GM23338 (cell line): ENCODE measurements at regions not wholly inside any gene's neighbourhood (a gene's known extent, or its start where the extent isn't known, plus 50 kb on each side); places are given as distances from the start of the nearest gene placed in this dataset.

ENCODE experiments used
- ATAC-seq: fragments of 200-7000 bp; cut with Tn5 transposase; 3 replicates; pipeline ENCODE4 v1.9.1; 2020
- DNase-seq: peaks from one replicate; pipeline ENCODE4 v3.0.0-alpha.2; 2015; ENCODE audit warnings: low spot score
- H2AFZ ChIP-seq: fragments of 200-600 bp; sonication (generic); 2 replicates; pipeline ENCODE4 v1.8.0; 2016; ENCODE audit warnings: antibody characterized with exemption, mild to moderate bottlenecking, moderate library complexity
- H3F3A ChIP-seq: fragments of 200-600 bp; sonication (generic); replicated peaks from 2 replicates; pipeline ENCODE4 v1.8.0; 2017; ENCODE audit warnings: antibody characterized with exemption, mixed run types, low read depth
- H3K27ac ChIP-seq: fragments of 200-600 bp; sonication (generic); 2 replicates; pipeline ENCODE4 v1.6.1; 2016; ENCODE audit warnings: low read depth
- H3K27me3 ChIP-seq: fragments of 200-600 bp; sonication (generic); 2 replicates; pipeline ENCODE4 v1.8.0; 2016; ENCODE audit warnings: mild to moderate bottlenecking, mixed run types, moderate library complexity; ENCODE audit not compliant: insufficient read depth
- H3K36me3 ChIP-seq: fragments of 200-600 bp; sonication (generic); 2 replicates; pipeline ENCODE4 v1.8.0; 2016; ENCODE audit warnings: mild to moderate bottlenecking; ENCODE audit not compliant: insufficient read depth
- H3K4me1 ChIP-seq: fragments of 200-600 bp; sonication (generic); 2 replicates; pipeline ENCODE4 v1.8.0; 2016; ENCODE audit warnings: mild to moderate bottlenecking, moderate library complexity; ENCODE audit not compliant: insufficient read depth
- H3K4me2 ChIP-seq: fragments of 200-600 bp; sonication (generic); 2 replicates; pipeline ENCODE4 v1.7.1; 2017; ENCODE audit warnings: mixed run types
- H3K4me3 ChIP-seq: fragments of 200-600 bp; sonication (generic); 2 replicates; pipeline ENCODE4 v1.6.1; 2016; ENCODE audit warnings: mixed run types
- H3K79me2 ChIP-seq: fragments of 200-600 bp; sonication (generic); replicated peaks from 2 replicates; pipeline ENCODE4 v1.8.0; 2017; ENCODE audit warnings: mild to moderate bottlenecking; ENCODE audit not compliant: insufficient read depth
- H3K9me2 ChIP-seq: fragments of 200-600 bp; sonication (generic); 2 replicates; pipeline ENCODE4 v1.8.0; 2017; ENCODE audit not compliant: insufficient read depth
- H4K20me1 ChIP-seq: fragments of 200-600 bp; sonication (generic); replicated peaks from 2 replicates; pipeline ENCODE4 v1.8.0; 2017; ENCODE audit warnings: mild to moderate bottlenecking; ENCODE audit not compliant: insufficient read depth
- H3K27ac Mint-ChIP-seq: 2 replicates; pipeline ENCODE4 v1.8.0; 2020; ENCODE audit warnings: inconsistent platforms, mild to moderate bottlenecking, moderate library complexity, mixed read lengths
- H3K27me3 Mint-ChIP-seq: 3 replicates; pipeline ENCODE4 v1.8.0; 2022; ENCODE audit warnings: low read depth, mild to moderate bottlenecking, moderate library complexity, mixed read lengths, inconsistent platforms; ENCODE audit not compliant: insufficient read depth, poor library complexity
- H3K36me3 Mint-ChIP-seq: 3 replicates; pipeline ENCODE4 v1.8.0; 2021; ENCODE audit warnings: low read depth, mild to moderate bottlenecking, inconsistent platforms, moderate library complexity, mixed read lengths
- H3K4me1 Mint-ChIP-seq: 3 replicates; pipeline ENCODE4 v1.8.0; 2020; ENCODE audit warnings: mild to moderate bottlenecking, inconsistent platforms, mixed read lengths
- H3K4me3 Mint-ChIP-seq: 3 replicates; pipeline ENCODE4 v1.8.0; 2021; ENCODE audit warnings: moderate library complexity, mild to moderate bottlenecking, inconsistent platforms, mixed read lengths
- H3K9me3 Mint-ChIP-seq: 3 replicates; pipeline ENCODE4 v1.8.0; 2020; ENCODE audit warnings: moderate library complexity, mild to moderate bottlenecking, inconsistent platforms, mixed read lengths
- CREB1 ChIP-seq: fragments of 250-450 bp; sonication (Bioruptor Pico); IDR thresholded peaks from 2 replicates; pipeline ENCODE4 v1.5.0; 2020; ENCODE audit warnings: low read depth, mild to moderate bottlenecking, moderate library complexity
- EZH2 ChIP-seq: fragments of 200-600 bp; sonication (generic); IDR thresholded peaks from one replicate; pipeline ENCODE4 v1.8.0; 2017; ENCODE audit warnings: antibody characterized with exemption, mild to moderate bottlenecking, low read depth; ENCODE audit not compliant: unreplicated experiment
- JUNB ChIP-seq: IDR thresholded peaks from one replicate; pipeline ENCODE4 v1.6.1; 2016; ENCODE audit warnings: antibody characterized with exemption; ENCODE audit not compliant: unreplicated experiment
- NANOG ChIP-seq: IDR thresholded peaks from 2 replicates; pipeline ENCODE4 v1.6.1; 2016; ENCODE audit warnings: antibody characterized with exemption, borderline replicate concordance
- ZNF114 ChIP-seq: fragments of 250-450 bp; sonication (Bioruptor Pico); IDR thresholded peaks from 2 replicates; pipeline ENCODE4 v1.5.0; 2020; ENCODE audit warnings: mild to moderate bottlenecking, moderate library complexity
- TF ChIP-seq, protein P1 (sequence below), 2 experiments: fragments of 200-600 bp in 1 of 2; sonication (generic) in 1 of 2; conservative IDR thresholded peaks; 2 replicates each; pipeline versions ENCODE4 v1.5.1 to v1.6.1; 2016 to 2017; ENCODE audit warnings: antibody characterized with exemption in 2 of 2, low read depth in 2 of 2, mild to moderate bottlenecking in 2 of 2, moderate library complexity in 1 of 2
- TF ChIP-seq, protein P2 (sequence below): IDR thresholded peaks from 2 replicates; pipeline ENCODE4 v1.6.1; 2016; ENCODE audit warnings: antibody characterized with exemption
- TF ChIP-seq, protein P3 (sequence below): fragments of 250-450 bp; sonication (Bioruptor Pico); IDR thresholded peaks from 2 replicates; pipeline ENCODE4 v1.5.0; 2020; ENCODE audit warnings: mild to moderate bottlenecking, moderate library complexity

GRCh38 chr11:10926801-10927211, 69.0 kb upstream of the ZBED5 start:
- no peaks in the 10 kb centered on the region for H3K79me2 ChIP-seq
- no peak overlapping the region for H3K27ac ChIP-seq
- H3K4me2 ChIP-seq: no peak overlapping the region
- no peak for DNase-seq
- no peaks in the 10 kb centered on the region for H3F3A ChIP-seq
- no peak overlapping the region for H2AFZ ChIP-seq
- no peaks in the 10 kb centered on the region for H3K36me3 ChIP-seq
- peaks cover 13% of the 10 kb centered on the region; the same call in 2 of the 3 replicates for H3K4me1 Mint-ChIP-seq
- no peaks in the 10 kb centered on the region for H3K9me2 ChIP-seq
- no peak overlapping the region for H3K27ac Mint-ChIP-seq
- no peaks in the 10 kb centered on the region for H3K36me3 Mint-ChIP-seq
- no peaks in the 10 kb centered on the region for H3K9me3 Mint-ChIP-seq
- H3K4me3 ChIP-seq: no peak overlapping the region
- H4K20me1 ChIP-seq: no peaks in the 10 kb centered on the region
- no peak for ATAC-seq
- peaks cover 23% of the 10 kb centered on the region for H3K27me3 ChIP-seq
- H3K4me3 Mint-ChIP-seq: no peak overlapping the region
- no peaks in the 10 kb centered on the region; the same call in 1 of the 2 replicates for H3K4me1 ChIP-seq
- peaks cover 18% of the 10 kb centered on the region for H3K27me3 Mint-ChIP-seq
- TF ChIP-seq ZNF114 (CRISPR knock-in tag) (no peak), NANOG (no peak), CREB1 (no peak), JUNB (no peak), EZH2 (no peak)
- TF ChIP-seq, protein P1, sequence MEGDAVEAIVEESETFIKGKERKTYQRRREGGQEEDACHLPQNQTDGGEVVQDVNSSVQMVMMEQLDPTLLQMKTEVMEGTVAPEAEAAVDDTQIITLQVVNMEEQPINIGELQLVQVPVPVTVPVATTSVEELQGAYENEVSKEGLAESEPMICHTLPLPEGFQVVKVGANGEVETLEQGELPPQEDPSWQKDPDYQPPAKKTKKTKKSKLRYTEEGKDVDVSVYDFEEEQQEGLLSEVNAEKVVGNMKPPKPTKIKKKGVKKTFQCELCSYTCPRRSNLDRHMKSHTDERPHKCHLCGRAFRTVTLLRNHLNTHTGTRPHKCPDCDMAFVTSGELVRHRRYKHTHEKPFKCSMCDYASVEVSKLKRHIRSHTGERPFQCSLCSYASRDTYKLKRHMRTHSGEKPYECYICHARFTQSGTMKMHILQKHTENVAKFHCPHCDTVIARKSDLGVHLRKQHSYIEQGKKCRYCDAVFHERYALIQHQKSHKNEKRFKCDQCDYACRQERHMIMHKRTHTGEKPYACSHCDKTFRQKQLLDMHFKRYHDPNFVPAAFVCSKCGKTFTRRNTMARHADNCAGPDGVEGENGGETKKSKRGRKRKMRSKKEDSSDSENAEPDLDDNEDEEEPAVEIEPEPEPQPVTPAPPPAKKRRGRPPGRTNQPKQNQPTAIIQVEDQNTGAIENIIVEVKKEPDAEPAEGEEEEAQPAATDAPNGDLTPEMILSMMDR (conservative IDR thresholded peaks at IDR 0.05; ENCODE audit: low read depth in 2 of 2): no peak
- TF ChIP-seq, protein P2, sequence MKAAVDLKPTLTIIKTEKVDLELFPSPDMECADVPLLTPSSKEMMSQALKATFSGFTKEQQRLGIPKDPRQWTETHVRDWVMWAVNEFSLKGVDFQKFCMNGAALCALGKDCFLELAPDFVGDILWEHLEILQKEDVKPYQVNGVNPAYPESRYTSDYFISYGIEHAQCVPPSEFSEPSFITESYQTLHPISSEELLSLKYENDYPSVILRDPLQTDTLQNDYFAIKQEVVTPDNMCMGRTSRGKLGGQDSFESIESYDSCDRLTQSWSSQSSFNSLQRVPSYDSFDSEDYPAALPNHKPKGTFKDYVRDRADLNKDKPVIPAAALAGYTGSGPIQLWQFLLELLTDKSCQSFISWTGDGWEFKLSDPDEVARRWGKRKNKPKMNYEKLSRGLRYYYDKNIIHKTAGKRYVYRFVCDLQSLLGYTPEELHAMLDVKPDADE: no peak
- TF ChIP-seq, protein P3, sequence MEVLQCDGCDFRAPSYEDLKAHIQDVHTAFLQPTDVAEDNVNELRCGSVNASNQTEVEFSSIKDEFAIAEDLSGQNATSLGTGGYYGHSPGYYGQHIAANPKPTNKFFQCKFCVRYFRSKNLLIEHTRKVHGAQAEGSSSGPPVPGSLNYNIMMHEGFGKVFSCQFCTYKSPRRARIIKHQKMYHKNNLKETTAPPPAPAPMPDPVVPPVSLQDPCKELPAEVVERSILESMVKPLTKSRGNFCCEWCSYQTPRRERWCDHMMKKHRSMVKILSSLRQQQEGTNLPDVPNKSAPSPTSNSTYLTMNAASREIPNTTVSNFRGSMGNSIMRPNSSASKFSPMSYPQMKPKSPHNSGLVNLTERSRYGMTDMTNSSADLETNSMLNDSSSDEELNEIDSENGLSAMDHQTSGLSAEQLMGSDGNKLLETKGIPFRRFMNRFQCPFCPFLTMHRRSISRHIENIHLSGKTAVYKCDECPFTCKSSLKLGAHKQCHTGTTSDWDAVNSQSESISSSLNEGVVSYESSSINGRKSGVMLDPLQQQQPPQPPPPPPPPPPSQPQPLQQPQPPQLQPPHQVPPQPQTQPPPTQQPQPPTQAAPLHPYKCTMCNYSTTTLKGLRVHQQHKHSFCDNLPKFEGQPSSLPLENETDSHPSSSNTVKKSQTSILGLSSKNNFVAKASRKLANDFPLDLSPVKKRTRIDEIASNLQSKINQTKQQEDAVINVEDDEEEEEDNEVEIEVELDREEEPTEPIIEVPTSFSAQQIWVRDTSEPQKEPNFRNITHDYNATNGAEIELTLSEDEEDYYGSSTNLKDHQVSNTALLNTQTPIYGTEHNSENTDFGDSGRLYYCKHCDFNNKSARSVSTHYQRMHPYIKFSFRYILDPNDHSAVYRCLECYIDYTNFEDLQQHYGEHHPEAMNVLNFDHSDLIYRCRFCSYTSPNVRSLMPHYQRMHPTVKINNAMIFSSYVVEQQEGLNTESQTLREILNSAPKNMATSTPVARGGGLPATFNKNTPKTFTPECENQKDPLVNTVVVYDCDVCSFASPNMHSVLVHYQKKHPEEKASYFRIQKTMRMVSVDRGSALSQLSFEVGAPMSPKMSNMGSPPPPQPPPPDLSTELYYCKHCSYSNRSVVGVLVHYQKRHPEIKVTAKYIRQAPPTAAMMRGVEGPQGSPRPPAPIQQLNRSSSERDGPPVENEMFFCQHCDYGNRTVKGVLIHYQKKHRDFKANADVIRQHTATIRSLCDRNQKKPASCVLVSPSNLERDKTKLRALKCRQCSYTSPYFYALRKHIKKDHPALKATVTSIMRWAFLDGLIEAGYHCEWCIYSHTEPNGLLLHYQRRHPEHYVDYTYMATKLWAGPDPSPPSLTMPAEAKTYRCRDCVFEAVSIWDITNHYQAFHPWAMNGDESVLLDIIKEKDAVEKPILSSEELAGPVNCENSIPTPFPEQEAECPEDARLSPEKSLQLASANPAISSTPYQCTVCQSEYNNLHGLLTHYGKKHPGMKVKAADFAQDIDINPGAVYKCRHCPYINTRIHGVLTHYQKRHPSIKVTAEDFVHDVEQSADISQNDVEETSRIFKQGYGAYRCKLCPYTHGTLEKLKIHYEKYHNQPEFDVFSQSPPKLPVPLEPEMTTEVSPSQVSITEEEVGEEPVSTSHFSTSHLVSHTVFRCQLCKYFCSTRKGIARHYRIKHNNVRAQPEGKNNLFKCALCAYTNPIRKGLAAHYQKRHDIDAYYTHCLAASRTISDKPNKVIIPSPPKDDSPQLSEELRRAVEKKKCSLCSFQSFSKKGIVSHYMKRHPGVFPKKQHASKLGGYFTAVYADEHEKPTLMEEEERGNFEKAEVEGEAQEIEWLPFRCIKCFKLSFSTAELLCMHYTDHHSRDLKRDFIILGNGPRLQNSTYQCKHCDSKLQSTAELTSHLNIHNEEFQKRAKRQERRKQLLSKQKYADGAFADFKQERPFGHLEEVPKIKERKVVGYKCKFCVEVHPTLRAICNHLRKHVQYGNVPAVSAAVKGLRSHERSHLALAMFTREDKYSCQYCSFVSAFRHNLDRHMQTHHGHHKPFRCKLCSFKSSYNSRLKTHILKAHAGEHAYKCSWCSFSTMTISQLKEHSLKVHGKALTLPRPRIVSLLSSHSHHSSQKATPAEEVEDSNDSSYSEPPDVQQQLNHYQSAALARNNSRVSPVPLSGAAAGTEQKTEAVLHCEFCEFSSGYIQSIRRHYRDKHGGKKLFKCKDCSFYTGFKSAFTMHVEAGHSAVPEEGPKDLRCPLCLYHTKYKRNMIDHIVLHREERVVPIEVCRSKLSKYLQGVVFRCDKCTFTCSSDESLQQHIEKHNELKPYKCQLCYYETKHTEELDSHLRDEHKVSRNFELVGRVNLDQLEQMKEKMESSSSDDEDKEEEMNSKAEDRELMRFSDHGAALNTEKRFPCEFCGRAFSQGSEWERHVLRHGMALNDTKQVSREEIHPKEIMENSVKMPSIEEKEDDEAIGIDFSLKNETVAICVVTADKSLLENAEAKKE (CRISPR knock-in tag): no peak
